HEK293 (cell line): ENCODE measurements at regions not wholly inside any gene's neighbourhood (a gene's known extent, or its start where the extent isn't known, plus 50 kb on each side); places are given as distances from the start of the nearest gene placed in this dataset.

Experiments
- CTCF ChIP-seq: fragments of 450-650 bp; formaldehyde crosslinking; IDR thresholded peaks from 2 replicates; pipeline ENCODE4 v1.5.1; 2016; ENCODE audit warnings: missing biosample characterization, missing genetic modification characterization
- PRDM4 ChIP-seq: fragments of 450-650 bp; formaldehyde crosslinking; IDR thresholded peaks from 2 replicates; pipeline ENCODE4 v1.5.1; 2017; ENCODE audit warnings: missing biosample characterization, missing genetic modification characterization
- ZBTB7A ChIP-seq: fragments of 450-650 bp; formaldehyde crosslinking; IDR thresholded peaks from 2 replicates; pipeline ENCODE4 v1.5.1; 2016; ENCODE audit warnings: low read depth, missing biosample characterization, missing genetic modification characterization
- ZNF660 ChIP-seq: fragments of 450-650 bp; IDR thresholded peaks from 2 replicates; pipeline ENCODE4 v1.5.1; 2018; ENCODE audit warnings: missing biosample characterization, mild to moderate bottlenecking, missing genetic modification characterization
- ZNF843 ChIP-seq: fragments of 450-650 bp; formaldehyde crosslinking; IDR thresholded peaks from 2 replicates; pipeline ENCODE4 v1.5.1; 2016; ENCODE audit warnings: missing biosample characterization, missing genetic modification characterization
- TF ChIP-seq, protein P1 (sequence below): fragments of 450-650 bp; formaldehyde crosslinking; IDR thresholded peaks from 2 replicates; pipeline ENCODE4; 2016; ENCODE audit warnings: missing biosample characterization, missing genetic modification characterization
- TF ChIP-seq, protein P2 (sequence below): fragments of 450-650 bp; formaldehyde crosslinking; IDR thresholded peaks from 2 replicates; pipeline ENCODE4 v1.5.1; 2016; ENCODE audit warnings: missing biosample characterization, missing genetic modification characterization
- TF ChIP-seq, protein P3 (sequence below): fragments of 450-650 bp; formaldehyde crosslinking; IDR thresholded peaks from 2 replicates; pipeline ENCODE4 v1.5.1; 2016; ENCODE audit warnings: missing biosample characterization, missing genetic modification characterization

- TF ChIP-seq, protein P1, sequence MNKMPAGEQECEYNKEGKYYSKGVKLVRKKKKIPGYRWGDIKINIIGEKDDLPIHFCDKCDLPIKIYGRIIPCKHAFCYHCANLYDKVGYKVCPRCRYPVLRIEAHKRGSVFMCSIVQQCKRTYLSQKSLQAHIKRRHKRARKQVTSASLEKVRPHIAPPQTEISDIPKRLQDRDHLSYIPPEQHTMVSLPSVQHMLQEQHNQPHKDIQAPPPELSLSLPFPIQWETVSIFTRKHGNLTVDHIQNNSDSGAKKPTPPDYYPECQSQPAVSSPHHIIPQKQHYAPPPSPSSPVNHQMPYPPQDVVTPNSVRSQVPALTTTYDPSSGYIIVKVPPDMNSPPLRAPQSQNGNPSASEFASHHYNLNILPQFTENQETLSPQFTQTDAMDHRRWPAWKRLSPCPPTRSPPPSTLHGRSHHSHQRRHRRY (tag by site-specific recombination), result no peak
- TF ChIP-seq CTCF (tag by site-specific recombination), result no peak
- no peak for TF ChIP-seq ZBTB7A (tag by site-specific recombination)
- TF ChIP-seq PRDM4 (tag by site-specific recombination), result no peak
- TF ChIP-seq, protein P2, sequence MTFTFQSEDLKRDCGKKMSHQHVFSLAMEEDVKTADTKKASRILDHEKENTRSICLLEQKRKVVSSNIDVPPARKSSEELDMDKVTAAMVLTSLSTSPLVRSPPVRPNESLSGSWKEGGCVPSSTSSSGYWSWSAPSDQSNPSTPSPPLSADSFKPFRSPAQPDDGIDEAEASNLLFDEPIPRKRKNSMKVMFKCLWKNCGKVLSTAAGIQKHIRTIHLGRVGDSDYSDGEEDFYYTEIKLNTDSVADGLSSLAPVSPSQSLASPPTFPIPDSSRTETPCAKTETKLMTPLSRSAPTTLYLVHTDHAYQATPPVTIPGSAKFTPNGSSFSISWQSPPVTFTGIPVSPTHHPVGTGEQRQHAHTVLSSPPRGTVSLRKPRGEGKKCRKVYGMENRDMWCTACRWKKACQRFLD (tag by site-specific recombination), result no peak
- TF ChIP-seq, protein P3, sequence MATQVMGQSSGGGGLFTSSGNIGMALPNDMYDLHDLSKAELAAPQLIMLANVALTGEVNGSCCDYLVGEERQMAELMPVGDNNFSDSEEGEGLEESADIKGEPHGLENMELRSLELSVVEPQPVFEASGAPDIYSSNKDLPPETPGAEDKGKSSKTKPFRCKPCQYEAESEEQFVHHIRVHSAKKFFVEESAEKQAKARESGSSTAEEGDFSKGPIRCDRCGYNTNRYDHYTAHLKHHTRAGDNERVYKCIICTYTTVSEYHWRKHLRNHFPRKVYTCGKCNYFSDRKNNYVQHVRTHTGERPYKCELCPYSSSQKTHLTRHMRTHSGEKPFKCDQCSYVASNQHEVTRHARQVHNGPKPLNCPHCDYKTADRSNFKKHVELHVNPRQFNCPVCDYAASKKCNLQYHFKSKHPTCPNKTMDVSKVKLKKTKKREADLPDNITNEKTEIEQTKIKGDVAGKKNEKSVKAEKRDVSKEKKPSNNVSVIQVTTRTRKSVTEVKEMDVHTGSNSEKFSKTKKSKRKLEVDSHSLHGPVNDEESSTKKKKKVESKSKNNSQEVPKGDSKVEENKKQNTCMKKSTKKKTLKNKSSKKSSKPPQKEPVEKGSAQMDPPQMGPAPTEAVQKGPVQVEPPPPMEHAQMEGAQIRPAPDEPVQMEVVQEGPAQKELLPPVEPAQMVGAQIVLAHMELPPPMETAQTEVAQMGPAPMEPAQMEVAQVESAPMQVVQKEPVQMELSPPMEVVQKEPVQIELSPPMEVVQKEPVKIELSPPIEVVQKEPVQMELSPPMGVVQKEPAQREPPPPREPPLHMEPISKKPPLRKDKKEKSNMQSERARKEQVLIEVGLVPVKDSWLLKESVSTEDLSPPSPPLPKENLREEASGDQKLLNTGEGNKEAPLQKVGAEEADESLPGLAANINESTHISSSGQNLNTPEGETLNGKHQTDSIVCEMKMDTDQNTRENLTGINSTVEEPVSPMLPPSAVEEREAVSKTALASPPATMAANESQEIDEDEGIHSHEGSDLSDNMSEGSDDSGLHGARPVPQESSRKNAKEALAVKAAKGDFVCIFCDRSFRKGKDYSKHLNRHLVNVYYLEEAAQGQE (tag by site-specific recombination), result no peak
- no peak for TF ChIP-seq ZNF843 (tag by site-specific recombination)
- TF ChIP-seq ZNF660, result no peak
These were observed 1470.7 kb downstream of the NCAM2 start for GRCh38 chr21:22468893-22469292.
